ENCODE measurements at regions not wholly inside any gene's neighbourhood (a gene's known extent, or its start where the extent isn't known, plus 50 kb on each side); places are given as distances from the start of the nearest gene placed in this dataset.

- TF ChIP-seq CTCF (IDR thresholded peaks at IDR 0.05; ENCODE audit: poor library complexity, severe bottlenecking) (no peak), REST (IDR thresholded peaks at IDR 0.05; ENCODE audit: borderline replicate concordance) (no peak), MXI1 (conservative IDR thresholded peaks at IDR 0.05; ENCODE audit: poor library complexity, severe bottlenecking) (no peak)
Measured at GRCh38 chr13:107043021-107043956, 475.4 kb upstream of the ARGLU1 start.

All from neural cell (in vitro differentiated cells).